COR-L47 (cell line): ENCODE measurements at regions not wholly inside any gene's neighbourhood (a gene's known extent, or its start where the extent isn't known, plus 50 kb on each side); places are given as distances from the start of the nearest gene placed in this dataset.
"Not testable (repeated sequence)": the region's sequence is repeated elsewhere in the genome, so short reads cannot be mapped to it uniquely, and the experiment has no call there.

ENCODE experiments used
- DNase-seq: peaks from one replicate; lab custom pipeline; 2025; lab: John Stamatoyannopoulos, UW

GRCh38 chr3:117005274-117005673 is 295.7 kb downstream of the TUSC7 start:
- DNase-seq = no peak

GRCh38 chr3:117005911-117006522 is 296.4 kb downstream of the TUSC7 start:
- DNase-seq = no peak

GRCh38 chr3:117010318-117010717 is 300.7 kb downstream of the TUSC7 start:
- DNase-seq = no peak

- no peak for DNase-seq
Observed at GRCh38 chr3:117011687-117012250, 302.2 kb downstream of the TUSC7 start.

GRCh38 chr3:117016378-117016777 is 306.8 kb downstream of the TUSC7 start:
- DNase-seq = no peak

- DNase-seq = no peak
Observed at GRCh38 chr3:117017135-117017894, 307.7 kb downstream of the TUSC7 start.

- no peak for DNase-seq
Observed at GRCh38 chr3:117018655-117019054, 309.1 kb downstream of the TUSC7 start.

GRCh38 chr3:117019082-117019713 is 309.6 kb downstream of the TUSC7 start:
- DNase-seq = peak; percentile 71

GRCh38 chr3:117026401-117026800 is 316.8 kb downstream of the TUSC7 start:
- DNase-seq = no peak

GRCh38 chr3:117035745-117036144 is 326.2 kb downstream of the TUSC7 start:
- no peak for DNase-seq

- no peak for DNase-seq
Observed at GRCh38 chr3:117036259-117036799, 326.8 kb downstream of the TUSC7 start.

GRCh38 chr3:117045143-117045542 is 335.6 kb downstream of the TUSC7 start:
- no peak for DNase-seq

- no peak for DNase-seq
Observed at GRCh38 chr3:117047951-117048705, 338.5 kb downstream of the TUSC7 start.

- DNase-seq = no peak
Observed at GRCh38 chr3:117052395-117052794, 342.8 kb downstream of the TUSC7 start.

GRCh38 chr3:117054556-117054955 is 345.0 kb downstream of the TUSC7 start:
- DNase-seq = no peak

- DNase-seq = not testable (repeated sequence)
Observed at GRCh38 chr3:117056946-117057345, 347.4 kb downstream of the TUSC7 start.

GRCh38 chr3:117059067-117059955 is 349.7 kb downstream of the TUSC7 start:
- DNase-seq = peak; percentile 76

- no peak for DNase-seq
Observed at GRCh38 chr3:117059956-117060270, 350.3 kb downstream of the TUSC7 start.

GRCh38 chr3:117063930-117064329 is 354.4 kb downstream of the TUSC7 start:
- no peak for DNase-seq

GRCh38 chr3:117068301-117068700 is 358.7 kb downstream of the TUSC7 start:
- DNase-seq = no peak

GRCh38 chr3:117074826-117075225 is 365.2 kb downstream of the TUSC7 start:
- no peak for DNase-seq
